Activated T-cell treated with anti-CD3 and anti-CD28 coated beads, Interleukin-2, amount 50 U/mL, for 72 hours (primary cell): ENCODE measurements at regions not wholly inside any gene's neighbourhood (a gene's known extent, or its start where the extent isn't known, plus 50 kb on each side); places are given as distances from the start of the nearest gene placed in this dataset.

Experiments
- ATAC-seq, 2 donors: fragments of 150-1000 bp; cut with Tn5 transposase; replicated peaks in 1 of 2; 2 replicates each; pipeline ENCODE4 v1.10.0; 2021; ENCODE audit warnings: moderate library complexity in 2 of 2, mild to moderate bottlenecking in 1 of 2
- DNase-seq, 2 donors: peaks; one replicate each; pipeline ENCODE4 v3.0.0; 2021 to 2022; ENCODE audit warnings: mixed read lengths in 1 of 2
- H3K27ac Mint-ChIP-seq: one replicate; pipeline ENCODE4 v1.8.0; 2022; ENCODE audit warnings: mild to moderate bottlenecking, moderate library complexity, mixed read lengths
- H3K27me3 Mint-ChIP-seq: one replicate; pipeline ENCODE4 v1.8.0; 2022; ENCODE audit warnings: low read depth, mixed read lengths
- H3K36me3 Mint-ChIP-seq, 2 donors: one replicate each; pipeline ENCODE4 v1.8.0; 2022; ENCODE audit warnings: mixed read lengths in 2 of 2, mild to moderate bottlenecking in 1 of 2; ENCODE audit not compliant: insufficient read depth in 2 of 2
- H3K4me1 Mint-ChIP-seq: one replicate; pipeline ENCODE4 v1.8.0; 2022; ENCODE audit warnings: low read depth, mixed read lengths
- H3K4me3 Mint-ChIP-seq, 2 donors: one replicate each; pipeline ENCODE4 v1.8.0; 2022; ENCODE audit warnings: mild to moderate bottlenecking in 2 of 2, mixed read lengths in 2 of 2, moderate library complexity in 2 of 2
- H3K9me3 Mint-ChIP-seq, 2 donors: one replicate each; pipeline ENCODE4 v1.8.0; 2022; ENCODE audit warnings: mixed read lengths in 2 of 2

DNA sequence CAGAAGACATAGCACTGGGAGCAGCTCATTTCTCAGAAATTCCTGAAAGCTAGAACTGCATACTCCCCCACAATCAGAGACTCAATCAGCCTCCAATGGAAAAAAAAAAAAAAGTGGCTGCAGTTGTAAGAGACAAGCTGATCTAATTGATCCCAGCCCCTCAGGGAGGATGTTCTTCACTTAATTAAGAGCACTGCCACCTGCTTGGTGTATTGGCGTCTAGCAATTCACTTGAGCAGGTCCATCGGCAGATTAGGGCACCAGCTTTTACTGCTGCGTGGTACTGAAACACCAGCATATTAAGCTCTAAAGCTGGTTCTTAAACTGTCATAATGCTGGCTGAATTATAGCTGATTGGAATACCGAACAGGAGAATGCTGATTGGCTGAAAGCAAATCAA is 1890.1 kb upstream of the WWC1 start:
- no peak for DNase-seq
- H3K4me3 Mint-ChIP-seq, result no peak overlapping the region
- H3K27me3 Mint-ChIP-seq, result no peaks in the 10 kb centered on the region
- peaks cover 5% of the 10 kb centered on the region for H3K4me1 Mint-ChIP-seq
- H3K27ac Mint-ChIP-seq, result no peak overlapping the region
- ATAC-seq, result no peak
- peaks cover 0 to 1% of the 10 kb centered on the region in 2 donors for H3K9me3 Mint-ChIP-seq
- H3K36me3 Mint-ChIP-seq, result no peaks in the 10 kb centered on the region

GRCh38 chr5:166412191-166412590 is 1879.3 kb upstream of the WWC1 start:
- ATAC-seq (no peak), DNase-seq (no peak)
- Mint-ChIP-seq H3K36me3 (peaks cover 0 to 2% of the 10 kb centered on the region in 2 donors), H3K27ac (no peak overlapping the region), H3K27me3 (no peaks in the 10 kb centered on the region), H3K4me1 (no peaks in the 10 kb centered on the region), H3K4me3 (no peak overlapping the region), H3K9me3 (peaks cover 11 to 12% of the 10 kb centered on the region in 2 donors)

DNA sequence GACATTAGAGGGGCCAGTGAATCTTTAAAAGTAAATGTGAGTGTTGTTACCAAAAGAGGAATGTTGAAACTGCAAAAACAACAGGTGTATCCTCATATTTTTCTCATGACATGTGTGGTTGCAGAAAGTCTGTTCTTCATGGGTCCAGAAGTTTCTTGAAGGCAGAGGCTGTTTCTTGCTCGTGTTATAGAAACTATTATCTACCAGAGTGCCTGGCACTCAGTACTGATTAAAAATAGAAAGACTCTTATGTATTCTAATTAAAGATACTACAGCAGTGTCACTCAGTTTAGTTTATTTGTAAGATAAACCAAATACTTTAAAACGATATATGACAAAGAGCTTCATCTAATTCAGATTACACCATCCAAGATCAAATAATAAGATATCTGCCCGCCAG is 1864.2 kb upstream of the WWC1 start:
- no peak for DNase-seq
- peaks cover 15 to 25% of the 10 kb centered on the region in 2 donors for H3K9me3 Mint-ChIP-seq

DNA sequence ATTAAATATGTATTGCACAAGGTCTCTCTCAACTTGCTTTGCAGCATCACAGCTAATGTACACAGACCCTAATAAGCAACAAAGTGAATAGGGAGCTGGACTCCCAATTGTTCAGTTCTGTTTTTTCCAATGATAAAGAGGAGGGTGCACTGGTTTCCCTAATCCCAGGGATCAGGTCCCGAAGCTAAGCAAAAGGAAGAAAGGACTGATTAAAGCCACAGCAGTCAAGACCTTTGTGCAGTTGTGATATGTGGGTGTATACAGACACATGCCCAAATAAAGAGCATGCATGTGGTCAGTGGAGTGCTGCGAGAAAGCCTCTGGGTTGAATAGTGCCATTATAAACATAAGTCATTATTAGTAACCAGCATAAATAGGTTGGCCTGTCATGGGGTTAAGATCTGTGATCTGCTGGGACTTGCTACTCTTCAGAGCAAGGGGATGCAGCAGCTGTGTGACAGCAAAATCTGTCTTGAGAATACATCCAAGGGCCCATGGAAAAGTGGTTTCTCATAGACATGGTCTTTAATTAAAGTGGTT is 1863.1 kb upstream of the WWC1 start:
- Mint-ChIP-seq H3K4me3 (no peak overlapping the region), H3K36me3 (peaks cover 0 to 3% of the 10 kb centered on the region in 2 donors), H3K27ac (no peak overlapping the region), H3K9me3 (peaks cover 17 to 25% of the 10 kb centered on the region in 2 donors), H3K4me1 (no peaks in the 10 kb centered on the region), H3K27me3 (no peaks in the 10 kb centered on the region)
- DNase-seq, result no peak
- ATAC-seq, result no peak

More for the DNA sequence above, 1864.2 kb upstream of the WWC1 start:
- peaks cover 0 to 3% of the 10 kb centered on the region in 2 donors for H3K36me3 Mint-ChIP-seq
- H3K27me3 Mint-ChIP-seq, result no peaks in the 10 kb centered on the region
- H3K4me1 Mint-ChIP-seq, result no peaks in the 10 kb centered on the region
- H3K4me3 Mint-ChIP-seq, result no peak overlapping the region
- no peak overlapping the region for H3K27ac Mint-ChIP-seq
- ATAC-seq, result no peak

DNA sequence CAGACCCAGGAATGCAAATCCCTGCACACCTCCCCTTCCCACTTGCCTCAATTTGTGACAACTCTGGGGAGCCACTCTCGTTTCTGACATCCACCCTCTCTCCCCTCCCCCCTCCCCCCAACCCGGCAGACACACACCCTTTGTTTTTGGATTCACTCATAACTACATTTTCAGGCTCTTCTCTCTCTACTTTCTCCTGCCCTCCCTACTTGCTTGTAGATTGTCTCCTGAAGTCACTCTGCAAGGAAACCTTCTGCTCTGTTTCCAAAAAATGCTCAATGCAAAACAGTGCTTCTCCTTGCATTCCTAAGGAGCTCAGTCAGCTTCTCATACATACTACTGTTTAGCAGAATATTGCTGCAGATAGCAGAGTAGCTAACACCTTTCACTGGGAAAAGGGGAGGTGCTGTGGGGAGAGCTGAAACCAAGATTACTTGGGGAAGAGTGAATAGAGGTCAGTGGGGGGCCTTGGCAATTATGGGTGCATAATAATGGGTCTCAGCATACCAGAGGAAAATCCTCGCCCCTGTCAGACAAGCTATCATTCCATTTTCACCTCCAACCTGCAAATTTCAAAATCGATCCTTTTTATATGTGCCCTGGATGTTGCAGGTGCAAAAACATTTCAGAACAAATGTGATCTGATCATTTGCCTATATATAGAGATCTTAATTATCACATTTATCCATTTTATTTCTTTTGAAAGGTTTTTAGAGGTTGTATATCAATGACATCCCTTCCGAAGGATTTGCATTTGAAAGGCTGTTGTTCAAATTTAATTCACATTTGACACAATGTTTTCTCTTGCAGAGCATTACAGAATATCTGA is 1860.7 kb upstream of the WWC1 start:
- Mint-ChIP-seq H3K4me3 (no peak overlapping the region), H3K27ac (no peak overlapping the region), H3K4me1 (no peaks in the 10 kb centered on the region), H3K27me3 (no peaks in the 10 kb centered on the region), H3K36me3 (peaks cover 0 to 1% of the 10 kb centered on the region in 2 donors), H3K9me3 (peaks cover 19 to 22% of the 10 kb centered on the region in 2 donors)
- ATAC-seq (no peak), DNase-seq (no peak)

- no peak overlapping the region for H3K4me3 Mint-ChIP-seq
- H3K36me3 Mint-ChIP-seq, result peaks cover 0 to 1% of the 10 kb centered on the region in 2 donors
- DNase-seq, result no peak
- ATAC-seq, result no peak
- no peak overlapping the region for H3K27ac Mint-ChIP-seq
- H3K9me3 Mint-ChIP-seq, result peaks cover 19 to 21% of the 10 kb centered on the region in 2 donors
- H3K27me3 Mint-ChIP-seq, result no peaks in the 10 kb centered on the region
- no peaks in the 10 kb centered on the region for H3K4me1 Mint-ChIP-seq
Measured at GRCh38 chr5:166431456-166431855, 1860.0 kb upstream of the WWC1 start.

- H3K9me3 Mint-ChIP-seq, result peaks cover 15 to 18% of the 10 kb centered on the region in 2 donors
Measured at GRCh38 chr5:166433679-166434078, 1857.8 kb upstream of the WWC1 start.

DNA sequence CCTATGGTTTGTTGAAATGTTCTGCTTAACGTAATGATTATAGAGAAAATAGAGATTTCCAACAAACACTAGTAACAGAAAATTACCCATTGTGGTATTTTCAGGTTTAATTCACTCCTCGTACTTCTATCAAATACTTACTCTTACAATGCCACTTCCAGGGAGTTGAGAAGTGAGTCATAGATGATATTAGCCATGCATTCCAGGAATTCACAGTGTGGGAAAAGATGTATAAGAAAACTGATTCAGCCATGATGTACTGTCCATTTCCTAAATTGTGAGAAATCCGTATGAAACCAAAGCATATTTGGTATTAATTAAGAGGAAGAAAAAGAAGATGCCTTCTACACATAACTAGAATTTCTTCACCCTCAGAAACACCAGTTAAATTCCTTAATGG is 1854.6 kb upstream of the WWC1 start:
- Mint-ChIP-seq H3K36me3 (no peaks in the 10 kb centered on the region), H3K27ac (no peak overlapping the region), H3K27me3 (no peaks in the 10 kb centered on the region), H3K9me3 (peaks cover 5 to 7% of the 10 kb centered on the region in 2 donors), H3K4me3 (no peak overlapping the region), H3K4me1 (no peaks in the 10 kb centered on the region)
- no peak for DNase-seq
- ATAC-seq, result no peak

More at GRCh38 chr5:166433679-166434078, 1857.8 kb upstream of the WWC1 start:
- Mint-ChIP-seq H3K36me3 (no peaks in the 10 kb centered on the region), H3K4me1 (no peaks in the 10 kb centered on the region), H3K4me3 (no peak overlapping the region), H3K27ac (no peak overlapping the region), H3K27me3 (no peaks in the 10 kb centered on the region)
- no peak for ATAC-seq
- DNase-seq, result no peak

DNA sequence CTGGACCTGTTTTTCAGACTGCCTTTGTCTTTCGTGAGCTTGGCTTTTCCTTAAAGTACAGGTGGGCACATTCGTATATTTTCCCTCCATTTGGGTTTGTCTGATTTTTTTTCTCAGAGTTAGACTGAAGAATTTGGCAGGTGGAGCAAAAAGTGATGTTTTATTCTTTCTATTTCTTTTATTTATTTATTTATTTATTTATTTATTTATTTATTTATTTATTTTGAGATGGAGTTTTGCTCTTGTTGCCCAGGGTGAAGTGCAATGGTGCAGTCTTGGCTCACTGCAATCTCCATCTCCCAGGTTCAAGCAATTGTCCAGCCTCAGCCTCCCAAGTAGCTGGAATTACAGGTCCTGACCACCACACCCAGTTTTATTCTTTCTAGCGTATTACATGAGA is 1805.1 kb upstream of the WWC1 start:
- Mint-ChIP-seq H3K36me3 (no peaks in the 10 kb centered on the region), H3K27ac (no peak overlapping the region), H3K27me3 (no peaks in the 10 kb centered on the region), H3K4me1 (no peaks in the 10 kb centered on the region), H3K9me3 (peaks cover 5 to 7% of the 10 kb centered on the region in 2 donors), H3K4me3 (no peak overlapping the region)
- DNase-seq, result no peak
- ATAC-seq, result no peak

DNA sequence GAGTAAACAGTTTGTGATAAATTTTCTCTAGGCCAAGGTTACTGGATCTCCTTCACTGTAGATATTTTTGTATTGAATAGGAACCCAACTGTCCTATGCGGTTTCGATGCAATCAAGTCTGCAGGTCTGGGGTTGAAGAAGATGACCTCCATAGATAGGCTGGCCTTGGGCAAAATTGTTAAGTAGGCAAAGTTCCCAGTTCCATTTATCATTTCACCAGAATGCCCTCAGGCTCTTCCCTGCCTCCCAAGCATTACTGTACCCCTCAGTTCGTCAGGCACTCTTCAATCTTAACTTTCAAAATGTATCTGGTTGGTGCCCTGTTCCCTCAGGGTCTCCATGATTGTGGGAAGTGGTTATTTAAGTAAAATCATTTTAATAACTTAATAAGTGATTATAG is 1802.9 kb upstream of the WWC1 start:
- no peak for ATAC-seq
- no peak overlapping the region for H3K4me3 Mint-ChIP-seq

GRCh38 chr5:166493040-166493439 is 1798.4 kb upstream of the WWC1 start:
- DNase-seq (no peak), ATAC-seq (no peak)
- Mint-ChIP-seq H3K27me3 (no peaks in the 10 kb centered on the region), H3K36me3 (peaks cover 0 to 1% of the 10 kb centered on the region in 2 donors), H3K9me3 (peaks cover 2 to 3% of the 10 kb centered on the region in 2 donors), H3K4me1 (no peaks in the 10 kb centered on the region), H3K4me3 (no peak overlapping the region), H3K27ac (no peak overlapping the region)

More for the DNA sequence above, 1802.9 kb upstream of the WWC1 start:
- no peak for DNase-seq
- Mint-ChIP-seq H3K9me3 (peaks cover 3 to 4% of the 10 kb centered on the region in 2 donors), H3K36me3 (no peaks in the 10 kb centered on the region), H3K4me1 (no peaks in the 10 kb centered on the region), H3K27me3 (no peaks in the 10 kb centered on the region), H3K27ac (no peak overlapping the region)

DNA sequence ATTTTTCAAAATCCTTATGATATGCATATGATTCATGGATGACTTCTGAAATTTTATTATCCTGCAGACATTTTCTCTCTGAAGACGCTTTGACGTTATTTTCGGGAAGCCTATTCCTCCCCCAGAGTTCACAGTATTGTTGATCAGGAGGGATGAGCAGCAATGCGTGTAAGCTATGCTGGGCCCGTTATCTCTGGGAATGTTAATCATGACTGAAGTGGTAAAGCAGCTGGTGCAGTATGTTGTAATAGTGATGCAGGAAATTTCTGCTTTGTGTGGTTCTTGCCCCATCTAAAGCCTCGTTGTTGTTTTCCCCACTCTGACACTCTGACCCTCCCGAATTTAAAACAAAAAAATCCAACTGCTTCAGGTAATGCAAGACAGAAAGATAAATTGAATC is 1797.8 kb upstream of the WWC1 start:
- ATAC-seq (no peak), DNase-seq (no peak)
- Mint-ChIP-seq H3K27ac (no peak overlapping the region), H3K9me3 (peaks cover 2 to 3% of the 10 kb centered on the region in 2 donors), H3K4me1 (no peaks in the 10 kb centered on the region), H3K36me3 (peaks cover 0 to 1% of the 10 kb centered on the region in 2 donors), H3K27me3 (no peaks in the 10 kb centered on the region), H3K4me3 (no peak overlapping the region)

GRCh38 chr5:166497496-166498104 is 1793.8 kb upstream of the WWC1 start:
- no peak overlapping the region for H3K4me3 Mint-ChIP-seq
- peaks cover 0 to 1% of the 10 kb centered on the region in 2 donors for H3K36me3 Mint-ChIP-seq
- DNase-seq (no peak), ATAC-seq (no peak)
- H3K4me1 Mint-ChIP-seq, result no peaks in the 10 kb centered on the region
- no peak overlapping the region for H3K27ac Mint-ChIP-seq
- H3K9me3 Mint-ChIP-seq, result peaks cover 5 to 8% of the 10 kb centered on the region in 2 donors
- no peaks in the 10 kb centered on the region for H3K27me3 Mint-ChIP-seq
